ENCODE measurements at regions not wholly inside any gene's neighbourhood (a gene's known extent, or its start where the extent isn't known, plus 50 kb on each side); places are given as distances from the start of the nearest gene placed in this dataset.

GRCh38 chr14:21988413-21988812 is 314.8 kb upstream of the OR4E1 start:
- DNase-seq (ENCODE audit: low read depth): no peak

- DNase-seq (ENCODE audit: low read depth): no peak
Measured at GRCh38 chr14:21987937-21988336, 314.3 kb upstream of the OR4E1 start.

- DNase-seq (ENCODE audit: low read depth): no peak
Measured at GRCh38 chr14:21985081-21985480, 311.5 kb upstream of the OR4E1 start.

- DNase-seq (ENCODE audit: low read depth): no peak
Measured at GRCh38 chr14:21978999-21979314, 305.3 kb upstream of the OR4E1 start.

GRCh38 chr14:21978184-21978998 is 304.8 kb upstream of the OR4E1 start:
- DNase-seq (ENCODE audit: low read depth): no peak

GRCh38 chr14:21974741-21975140 is 301.1 kb upstream of the OR4E1 start:
- DNase-seq (ENCODE audit: low read depth): no peak

- DNase-seq (ENCODE audit: low read depth): no peak
Measured at GRCh38 chr14:21965042-21965441, 291.4 kb upstream of the OR4E1 start.

- DNase-seq (ENCODE audit: low read depth): no peak
Measured at GRCh38 chr14:21964180-21964579, 290.6 kb upstream of the OR4E1 start.

GRCh38 chr14:21960636-21961035 is 287.0 kb upstream of the OR4E1 start:
- no peak for DNase-seq (ENCODE audit: low read depth)

GRCh38 chr14:21941885-21942284 is 268.3 kb upstream of the OR4E1 start:
- no peak for DNase-seq (ENCODE audit: low read depth)

GRCh38 chr14:21940887-21941856 is 267.6 kb upstream of the OR4E1 start:
- no peak for DNase-seq (ENCODE audit: low read depth)

- DNase-seq (ENCODE audit: low read depth): no peak
Measured at GRCh38 chr14:21939836-21940235, 266.2 kb upstream of the OR4E1 start.

GRCh38 chr14:21937996-21938395 is 264.4 kb upstream of the OR4E1 start:
- DNase-seq (ENCODE audit: low read depth): no peak

- no peak for DNase-seq (ENCODE audit: low read depth)
Measured at GRCh38 chr14:21933681-21934080, 260.1 kb upstream of the OR4E1 start.

GRCh38 chr14:21924479-21924878 is 250.9 kb upstream of the OR4E1 start:
- DNase-seq (ENCODE audit: low read depth): no peak

- DNase-seq (ENCODE audit: low read depth): no peak
Measured at GRCh38 chr14:21923820-21924219, 250.2 kb upstream of the OR4E1 start.

GRCh38 chr14:21921453-21921852 is 247.8 kb upstream of the OR4E1 start:
- no peak for DNase-seq (ENCODE audit: low read depth)

- DNase-seq (ENCODE audit: low read depth): peak; percentile 10
Measured at GRCh38 chr14:21917699-21918436, 244.2 kb upstream of the OR4E1 start.

GRCh38 chr14:21915826-21916225 is 242.2 kb upstream of the OR4E1 start:
- no peak for DNase-seq (ENCODE audit: low read depth)

GRCh38 chr14:21913759-21914158 is 240.1 kb upstream of the OR4E1 start:
- DNase-seq (ENCODE audit: low read depth): peak; percentile 6

- no peak for DNase-seq (ENCODE audit: low read depth)
Measured at GRCh38 chr14:21912367-21912766, 238.7 kb upstream of the OR4E1 start.

- no peak for DNase-seq (ENCODE audit: low read depth)
Measured at GRCh38 chr14:21911877-21912276, 238.3 kb upstream of the OR4E1 start.

Measured in EH (cell line).